Retinal pigment epithelial cell (primary cell): ENCODE measurements at regions not wholly inside any gene's neighbourhood (a gene's known extent, or its start where the extent isn't known, plus 50 kb on each side); places are given as distances from the start of the nearest gene placed in this dataset.

Experiments
- DNase-seq: peaks from one replicate; pipeline ENCODE4 v3.0.0-alpha.2; 2010; ENCODE audit warnings: low read depth
- H3K4me3 ChIP-seq: 2 replicates; pipeline ENCODE4 v1.5.1; 2011; ENCODE audit warnings: mild to moderate bottlenecking, low read length, control low read depth, moderate library complexity
- TF ChIP-seq, protein P1 (sequence below): conservative IDR thresholded peaks from 2 replicates; pipeline ENCODE4 v1.5.1; 2011; ENCODE audit warnings: low read depth, low read length, control low read depth, inconsistent platforms

DNA sequence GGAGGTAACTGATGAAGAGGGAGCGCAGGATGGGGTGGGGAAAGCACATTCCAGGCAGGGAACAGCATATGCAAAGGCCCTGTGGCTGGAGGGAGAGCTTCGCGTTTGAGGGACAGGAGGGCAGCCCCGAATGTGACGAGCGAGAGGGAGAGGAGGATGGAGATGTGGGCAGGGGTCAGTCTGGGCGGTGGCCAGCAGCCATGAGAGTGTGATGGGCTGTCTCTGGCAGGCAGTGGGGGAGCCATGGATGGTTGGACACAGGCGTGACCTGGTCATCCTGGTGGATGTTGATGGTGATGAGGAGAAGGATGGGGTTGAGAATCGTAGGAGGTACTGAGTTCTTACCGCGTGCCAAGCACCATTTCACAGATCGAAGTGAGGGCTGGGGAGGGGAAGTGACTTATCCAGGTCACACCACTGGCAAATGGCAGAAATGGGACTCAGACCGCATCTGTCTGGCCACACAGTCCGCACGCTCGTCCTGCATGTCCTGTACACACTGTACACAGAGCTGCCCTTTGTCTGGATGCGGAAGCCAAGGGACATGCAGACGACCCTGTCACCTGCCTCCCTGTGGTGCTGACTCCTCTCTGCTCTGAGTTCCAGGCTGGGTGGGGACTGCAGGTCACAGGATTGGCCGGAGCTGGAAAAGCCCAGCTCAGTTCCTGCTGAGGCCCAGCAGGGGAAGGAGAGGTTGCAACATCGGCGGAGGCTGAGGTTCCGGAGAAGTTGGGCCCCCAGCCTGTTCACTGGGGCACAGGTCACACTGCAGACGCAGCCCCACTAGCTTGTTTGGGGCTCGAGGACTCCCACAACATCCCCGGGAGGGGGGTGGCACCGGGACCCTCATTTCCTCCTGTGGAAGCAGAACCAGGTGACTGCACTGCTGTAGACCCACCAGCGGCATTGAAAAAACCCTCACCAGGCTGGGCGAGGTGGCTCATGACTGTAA, 165.6 kb upstream of the IER5L start:
- DNase-seq, result no peak
- no peak overlapping the region for H3K4me3 ChIP-seq
- TF ChIP-seq, protein P1, sequence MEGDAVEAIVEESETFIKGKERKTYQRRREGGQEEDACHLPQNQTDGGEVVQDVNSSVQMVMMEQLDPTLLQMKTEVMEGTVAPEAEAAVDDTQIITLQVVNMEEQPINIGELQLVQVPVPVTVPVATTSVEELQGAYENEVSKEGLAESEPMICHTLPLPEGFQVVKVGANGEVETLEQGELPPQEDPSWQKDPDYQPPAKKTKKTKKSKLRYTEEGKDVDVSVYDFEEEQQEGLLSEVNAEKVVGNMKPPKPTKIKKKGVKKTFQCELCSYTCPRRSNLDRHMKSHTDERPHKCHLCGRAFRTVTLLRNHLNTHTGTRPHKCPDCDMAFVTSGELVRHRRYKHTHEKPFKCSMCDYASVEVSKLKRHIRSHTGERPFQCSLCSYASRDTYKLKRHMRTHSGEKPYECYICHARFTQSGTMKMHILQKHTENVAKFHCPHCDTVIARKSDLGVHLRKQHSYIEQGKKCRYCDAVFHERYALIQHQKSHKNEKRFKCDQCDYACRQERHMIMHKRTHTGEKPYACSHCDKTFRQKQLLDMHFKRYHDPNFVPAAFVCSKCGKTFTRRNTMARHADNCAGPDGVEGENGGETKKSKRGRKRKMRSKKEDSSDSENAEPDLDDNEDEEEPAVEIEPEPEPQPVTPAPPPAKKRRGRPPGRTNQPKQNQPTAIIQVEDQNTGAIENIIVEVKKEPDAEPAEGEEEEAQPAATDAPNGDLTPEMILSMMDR, result peak; percentile 9

DNA sequence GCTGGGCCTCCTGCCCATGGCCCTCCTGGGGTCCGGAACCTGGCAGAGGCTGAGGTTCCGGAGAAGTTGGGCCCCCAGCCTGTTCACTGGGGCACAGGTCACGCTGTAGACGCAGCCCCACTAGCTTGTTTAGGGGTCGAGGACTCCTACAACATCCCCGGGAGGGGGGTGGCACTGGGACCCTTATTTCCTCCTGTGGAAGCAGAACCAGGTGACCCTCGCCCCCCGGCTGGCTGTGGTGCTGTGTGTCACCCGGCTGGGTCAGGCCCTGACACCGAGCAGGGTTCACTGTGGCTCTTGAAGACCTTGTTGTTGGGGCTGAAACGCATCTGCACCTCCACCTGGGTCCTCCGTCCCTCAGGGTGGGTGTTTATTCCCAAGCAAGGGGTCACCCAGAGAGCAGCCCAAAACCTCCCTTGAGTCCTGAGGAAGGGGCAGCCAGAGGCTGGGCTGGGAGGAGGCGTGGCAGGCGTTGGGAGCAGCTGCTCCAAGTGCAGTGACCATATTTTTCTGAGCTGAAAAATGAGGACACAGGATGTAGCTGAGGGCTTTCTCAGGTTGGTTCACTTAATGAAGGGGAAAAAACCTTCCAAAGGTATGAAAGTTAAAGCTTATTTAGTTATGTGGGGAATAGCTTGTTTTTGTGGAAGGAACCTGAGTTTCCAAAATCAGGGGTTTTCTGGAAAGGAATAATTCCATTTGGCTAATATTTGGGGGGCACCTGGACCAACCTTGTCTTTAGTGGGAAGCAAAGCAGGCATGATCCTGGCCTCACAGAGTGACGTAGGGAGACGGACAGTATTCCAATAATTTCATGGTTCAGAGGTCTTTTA, 164.7 kb upstream of the IER5L start:
- TF ChIP-seq, protein P1, result no peak
- no peak overlapping the region for H3K4me3 ChIP-seq
- DNase-seq, result no peak

DNA sequence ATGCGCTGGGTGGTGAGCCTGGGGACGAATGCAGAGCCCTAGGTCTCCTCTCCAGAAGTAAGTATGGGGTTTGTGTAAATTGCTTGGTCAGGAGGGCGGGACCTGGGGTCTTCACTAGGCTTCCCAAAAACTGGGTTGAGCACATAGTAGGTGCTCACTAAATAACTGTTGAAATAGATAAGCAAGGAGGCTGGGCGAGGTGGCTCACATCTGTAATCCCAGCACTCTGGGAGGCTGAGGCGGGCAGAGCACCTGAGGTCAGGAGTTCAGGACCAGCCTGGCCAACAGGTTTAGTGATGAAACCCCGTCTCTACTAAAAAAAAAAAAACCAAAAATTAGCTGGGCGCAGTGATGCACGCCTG, 163.9 kb upstream of the IER5L start:
- no peak overlapping the region for H3K4me3 ChIP-seq
- TF ChIP-seq, protein P1, result no peak
- DNase-seq, result no peak

GRCh38 chr9:129341171-129341986, 163.3 kb upstream of the IER5L start:
- H3K4me3 ChIP-seq, result no peak overlapping the region
- DNase-seq, result no peak
- TF ChIP-seq, protein P1, result no peak

DNA sequence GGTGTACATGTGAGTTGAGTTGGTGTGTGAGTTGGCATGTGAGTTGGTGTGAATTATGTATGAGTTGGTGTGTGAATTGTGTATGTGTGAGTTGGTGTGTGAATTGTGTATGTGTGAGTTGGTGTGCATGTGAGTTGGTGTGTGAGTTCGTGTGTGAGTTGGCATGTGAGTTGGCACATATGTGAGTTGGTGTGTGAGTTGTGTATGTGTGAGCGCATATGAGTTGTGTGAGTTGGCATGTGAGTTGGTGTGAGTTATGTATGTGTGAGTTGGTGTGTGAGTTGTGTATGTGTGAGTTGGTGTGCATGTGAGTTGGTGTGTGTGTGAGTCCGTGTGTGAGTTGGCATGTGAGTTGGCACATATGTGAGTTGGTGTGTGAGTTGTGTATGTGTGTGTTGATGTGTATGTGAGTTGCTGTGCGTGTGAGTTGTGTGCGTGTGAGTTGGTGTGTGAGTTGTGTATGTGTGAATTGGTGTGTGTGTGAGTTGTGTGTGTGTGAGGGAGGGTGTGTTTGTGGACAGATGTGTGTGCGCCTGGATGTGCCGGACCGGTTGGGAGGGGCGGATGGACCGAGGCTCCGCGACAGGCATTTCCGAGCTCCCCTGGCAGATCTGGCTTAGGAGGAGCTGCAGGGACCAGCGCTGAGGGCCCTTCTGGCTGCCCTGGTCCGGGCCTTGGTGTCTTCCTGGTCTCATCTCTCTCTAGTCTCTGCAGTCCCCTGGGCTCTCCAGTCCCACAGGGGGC, 162.5 kb upstream of the IER5L start:
- H3K4me3 ChIP-seq, result no peak overlapping the region
- no peak for DNase-seq
- TF ChIP-seq, protein P1, result no peak

DNA sequence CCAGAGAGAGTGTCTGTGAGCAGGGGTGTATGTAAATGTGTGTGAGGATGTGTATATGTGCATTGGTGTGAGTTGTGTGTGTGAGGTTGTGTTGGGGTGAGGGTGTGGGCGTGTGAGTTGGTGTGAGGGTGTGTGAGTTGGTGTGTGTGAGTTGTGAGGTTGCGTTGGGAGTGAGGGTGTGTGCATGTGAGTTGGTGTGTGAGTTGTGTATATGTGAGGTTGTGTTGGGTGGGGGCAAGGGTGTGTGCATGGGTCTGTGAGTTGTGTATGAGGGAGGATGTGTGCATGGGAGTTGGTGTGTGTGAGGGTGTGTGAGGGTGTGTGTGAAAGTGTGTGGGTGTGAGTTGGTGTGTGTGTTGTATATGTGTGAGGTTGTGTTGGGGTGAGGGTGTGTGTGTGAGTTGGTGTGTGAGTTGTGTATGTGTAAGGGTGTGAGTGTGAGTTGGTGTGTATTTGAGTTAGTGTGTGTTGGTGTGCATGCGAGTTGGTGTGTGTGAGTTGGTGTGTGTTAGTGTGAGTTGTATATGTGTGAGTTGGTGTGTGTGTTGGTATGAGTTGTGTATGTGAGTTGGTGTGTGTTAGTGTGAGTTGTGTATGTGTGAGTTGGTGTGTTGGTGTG, 161.6 kb upstream of the IER5L start:
- no peak for DNase-seq
- H3K4me3 ChIP-seq, result no peak overlapping the region
- TF ChIP-seq, protein P1, result no peak
